Glomerular visceral epithelial cell (primary cell): ENCODE measurements at regions not wholly inside any gene's neighbourhood (a gene's known extent, or its start where the extent isn't known, plus 50 kb on each side); places are given as distances from the start of the nearest gene placed in this dataset.

Experiments
- DNase-seq: peaks from one replicate; pipeline ENCODE4 v3.0.0-alpha.2; 2016; ENCODE audit errors: extremely low spot score

GRCh38 chr2:10237392-10238321 is 65.0 kb upstream of the HPCAL1 start:
- DNase-seq: no peak

GRCh38 chr2:10238396-10238795 is 64.3 kb upstream of the HPCAL1 start:
- no peak for DNase-seq

- no peak for DNase-seq
Measured at GRCh38 chr2:10238991-10239485, 63.7 kb upstream of the HPCAL1 start.

GRCh38 chr2:10239561-10239967 is 63.1 kb upstream of the HPCAL1 start:
- no peak for DNase-seq

- DNase-seq: no peak
Measured at GRCh38 chr2:10240161-10240681, 62.5 kb upstream of the HPCAL1 start.

GRCh38 chr2:10240911-10241610 is 61.6 kb upstream of the HPCAL1 start:
- no peak for DNase-seq

- DNase-seq: no peak
Measured at GRCh38 chr2:10241641-10242430, 60.9 kb upstream of the HPCAL1 start.

- no peak for DNase-seq
Measured at GRCh38 chr2:10242451-10242850, 60.3 kb upstream of the HPCAL1 start.

- DNase-seq: no peak
Measured at GRCh38 chr2:10242998-10243925, 59.4 kb upstream of the HPCAL1 start.

GRCh38 chr2:10243926-10244270 is 58.8 kb upstream of the HPCAL1 start:
- DNase-seq: no peak

- DNase-seq: no peak
Measured at GRCh38 chr2:10245021-10245420, 57.7 kb upstream of the HPCAL1 start.

- no peak for DNase-seq
Measured at GRCh38 chr2:10245661-10246060, 57.0 kb upstream of the HPCAL1 start.

- DNase-seq: no peak
Measured at GRCh38 chr2:10246370-10246769, 56.3 kb upstream of the HPCAL1 start.

- DNase-seq: no peak
Measured at GRCh38 chr2:10246831-10247230, 55.9 kb upstream of the HPCAL1 start.

- DNase-seq: no peak
Measured at GRCh38 chr2:10249798-10250197, 52.9 kb upstream of the HPCAL1 start.

GRCh38 chr2:10252224-10252623 is 50.5 kb upstream of the HPCAL1 start:
- no peak for DNase-seq

GRCh38 chr2:10252661-10253060 is 50.0 kb upstream of the HPCAL1 start:
- DNase-seq: no peak
